ENCODE measurements at regions not wholly inside any gene's neighbourhood (a gene's known extent, or its start where the extent isn't known, plus 50 kb on each side); places are given as distances from the start of the nearest gene placed in this dataset.

DNA sequence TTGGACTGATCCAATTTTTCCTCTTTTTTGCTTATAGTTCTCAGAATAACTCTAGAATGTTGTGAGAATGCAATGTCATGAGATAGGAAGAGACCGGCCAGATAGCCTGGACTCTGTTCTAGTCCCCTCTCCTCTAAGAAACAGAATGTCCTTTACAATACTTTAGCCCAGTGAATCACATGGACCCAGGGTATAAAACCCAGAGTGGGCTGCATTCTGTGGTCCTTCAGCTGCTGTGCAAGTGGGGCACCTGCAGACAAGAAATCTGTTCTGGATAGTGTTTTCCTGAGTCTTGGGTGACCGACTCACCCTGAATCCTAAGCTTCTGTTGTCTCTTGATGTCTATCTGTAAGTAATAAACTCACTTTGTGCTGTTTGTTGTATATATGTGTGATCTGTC is 368.6 kb upstream of the DPH6 start:
- TF ChIP-seq TAF1 (IDR thresholded peaks at IDR 0.05; ENCODE audit: borderline replicate concordance, insufficient read depth, low read length) (no peak), REST (IDR thresholded peaks at IDR 0.05; ENCODE audit: insufficient read depth in 1 of 2, low read depth in 2 of 2, low read length in 2 of 2) (no peak), POLR2AphosphoS5 (IDR thresholded peaks at IDR 0.05; ENCODE audit: low read depth, low read length) (no peak), SIN3A (IDR thresholded peaks at IDR 0.05; ENCODE audit: borderline replicate concordance, insufficient read depth, low read length) (no peak)
